ENCODE measurements at regions not wholly inside any gene's neighbourhood (a gene's known extent, or its start where the extent isn't known, plus 50 kb on each side); places are given as distances from the start of the nearest gene placed in this dataset.

DNA sequence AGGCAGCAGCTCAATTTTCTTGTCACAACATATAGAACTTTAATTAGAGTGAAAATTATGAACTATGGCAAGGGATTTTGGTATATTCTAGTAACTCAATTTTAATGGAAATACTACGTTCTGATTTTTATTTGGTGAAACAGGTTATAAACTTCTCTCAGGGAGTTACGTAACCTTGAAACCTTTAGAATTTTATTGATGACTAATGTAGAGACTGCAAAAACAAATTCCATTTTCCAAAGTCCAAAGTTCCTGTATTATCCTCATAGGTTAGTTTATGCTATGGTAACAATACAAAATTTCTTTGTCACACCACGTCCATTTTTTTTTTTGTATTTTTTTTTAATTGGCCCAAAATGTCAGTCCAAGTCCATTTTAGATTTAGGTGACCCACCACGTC is 185.7 kb downstream of the KLF5 start:
- no peak for DNase-seq

DNA sequence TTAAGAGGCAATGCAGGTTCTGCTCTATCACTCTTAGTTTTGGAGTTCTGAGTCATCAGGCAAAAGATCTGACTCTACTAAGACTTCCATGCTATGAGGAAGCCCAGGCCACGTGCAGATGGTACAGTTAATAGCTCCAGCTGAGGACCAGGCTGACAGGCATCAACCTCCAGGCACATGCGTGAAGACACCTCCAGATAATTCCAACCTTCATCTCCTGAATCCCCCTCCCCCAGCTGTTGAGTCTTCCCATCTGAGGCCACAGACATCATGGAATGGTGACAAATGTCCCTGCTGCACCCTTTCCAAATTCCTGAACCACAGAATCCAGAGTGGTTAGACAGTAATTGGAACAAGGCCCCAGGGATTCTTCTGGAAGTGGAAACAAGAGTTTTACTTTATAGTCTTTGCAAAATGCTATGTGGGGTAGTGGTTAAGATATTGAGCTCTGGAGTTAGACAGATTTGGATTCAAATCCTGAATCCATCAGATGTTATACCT is 183.8 kb downstream of the KLF5 start:
- no peak for DNase-seq

DNA sequence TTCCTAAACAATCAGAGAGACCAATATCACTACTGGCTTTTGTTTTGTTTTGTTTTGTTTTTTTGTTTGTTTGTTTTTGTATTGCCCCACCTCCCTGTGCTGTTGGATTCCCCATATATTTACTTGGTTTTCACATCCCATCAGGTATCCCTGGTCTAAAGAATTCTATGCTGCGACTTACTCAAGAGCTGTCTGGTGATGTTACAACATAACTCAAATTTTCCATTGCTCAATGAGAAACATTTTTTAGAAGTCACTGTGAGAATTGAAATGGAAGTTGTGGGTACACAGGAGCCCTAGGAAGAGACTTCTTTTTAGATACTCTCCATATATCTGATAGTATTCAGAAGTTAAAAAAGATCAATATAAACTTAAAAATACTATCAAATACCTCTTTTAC is 181.4 kb downstream of the KLF5 start:
- DNase-seq = no peak

DNA sequence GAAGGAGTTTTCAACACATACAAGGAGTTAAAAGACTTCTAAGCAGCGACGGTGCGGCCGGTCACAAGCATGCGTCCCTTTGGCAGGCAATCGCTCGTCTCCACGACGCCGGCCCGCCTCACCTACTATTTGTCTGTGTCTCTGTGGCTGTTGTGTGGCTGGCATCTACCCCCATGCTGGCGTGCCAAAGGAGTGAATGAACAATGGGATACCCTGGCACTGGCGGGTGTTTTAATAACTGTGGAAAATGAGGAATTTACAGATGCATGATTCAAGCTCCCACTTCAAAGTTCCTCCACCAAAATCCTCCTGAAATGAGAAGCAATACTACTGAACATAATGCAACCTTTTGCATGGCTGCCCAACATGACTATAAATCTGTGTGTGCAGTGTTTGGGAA is 176.6 kb downstream of the KLF5 start:
- DNase-seq = peak; percentile 27

DNA sequence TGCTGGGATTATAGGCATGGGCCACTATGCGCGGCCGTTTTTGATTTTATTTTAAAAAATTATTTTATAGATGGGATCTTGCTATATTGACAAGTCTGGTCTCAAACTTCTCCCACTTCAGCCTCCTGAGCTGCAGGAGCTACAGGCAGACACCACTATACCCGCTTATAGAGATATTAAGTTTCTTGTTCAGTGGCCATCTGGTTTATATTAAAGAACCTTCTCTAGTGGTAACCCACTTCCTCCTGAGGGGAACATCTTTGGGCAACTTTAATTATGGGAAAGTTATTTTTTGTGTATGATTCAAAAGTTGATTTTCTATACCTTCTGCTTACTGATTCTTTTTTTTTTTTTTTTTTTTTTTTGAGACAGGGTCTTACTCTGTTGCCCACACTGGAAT is 172.7 kb downstream of the KLF5 start:
- DNase-seq = no peak

DNA sequence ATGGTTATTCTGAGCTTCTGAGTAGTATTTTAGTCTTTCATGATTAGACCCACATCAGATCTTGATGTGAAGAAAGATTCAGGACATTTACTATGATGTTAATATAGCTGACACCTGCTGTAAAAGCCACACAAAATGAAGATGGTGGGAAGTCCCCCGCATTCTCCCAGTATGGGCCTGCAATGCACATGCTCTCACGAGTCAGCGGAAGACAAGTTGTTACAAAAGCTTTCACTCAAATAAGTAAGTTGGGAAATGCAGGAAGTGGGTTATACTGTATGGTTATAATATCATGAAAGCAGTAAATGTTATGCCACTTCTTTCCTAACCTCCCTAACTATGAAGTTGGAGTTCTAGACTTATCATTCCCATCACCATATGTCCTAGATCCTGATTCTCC is 171.9 kb downstream of the KLF5 start:
- no peak for DNase-seq

DNA sequence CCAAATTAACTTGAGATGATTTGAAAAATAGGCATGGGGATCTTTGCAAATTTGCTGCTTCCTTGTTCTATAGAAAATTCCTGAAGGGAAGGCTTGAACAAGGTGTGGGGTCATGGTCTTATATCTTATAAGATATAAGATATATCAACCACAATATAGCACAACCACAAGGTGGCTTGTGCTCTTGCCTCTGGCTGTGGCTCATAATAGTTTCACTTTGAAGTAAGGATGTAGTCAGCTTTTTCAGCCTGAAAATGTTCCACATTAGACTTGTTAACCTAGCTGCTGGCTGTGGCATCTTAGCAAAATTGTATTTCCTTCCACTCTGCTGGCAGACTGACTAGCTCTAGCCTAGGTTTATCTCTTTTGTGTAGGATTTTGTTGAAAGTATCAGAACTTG is 169.7 kb downstream of the KLF5 start:
- no peak for DNase-seq

DNA sequence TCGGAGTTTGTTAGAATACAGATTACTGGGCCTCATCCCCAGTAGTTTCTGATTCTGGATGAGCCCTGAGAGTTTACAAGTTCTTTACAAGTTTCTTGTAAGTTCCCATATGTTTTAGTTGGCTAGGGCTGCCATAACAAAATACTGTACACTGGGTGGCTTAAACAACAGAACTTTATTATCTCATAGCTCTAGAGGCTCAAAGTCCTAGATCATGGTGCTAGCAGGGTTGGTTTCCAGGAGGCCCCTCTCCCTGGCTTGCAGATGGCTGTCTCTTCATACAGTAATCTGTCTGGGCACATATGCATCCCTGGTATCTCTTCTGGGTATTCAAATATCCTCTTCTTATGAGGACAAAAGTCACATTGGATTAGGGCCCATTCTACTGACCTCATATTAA is 167.2 kb downstream of the KLF5 start:
- no peak for DNase-seq

DNA sequence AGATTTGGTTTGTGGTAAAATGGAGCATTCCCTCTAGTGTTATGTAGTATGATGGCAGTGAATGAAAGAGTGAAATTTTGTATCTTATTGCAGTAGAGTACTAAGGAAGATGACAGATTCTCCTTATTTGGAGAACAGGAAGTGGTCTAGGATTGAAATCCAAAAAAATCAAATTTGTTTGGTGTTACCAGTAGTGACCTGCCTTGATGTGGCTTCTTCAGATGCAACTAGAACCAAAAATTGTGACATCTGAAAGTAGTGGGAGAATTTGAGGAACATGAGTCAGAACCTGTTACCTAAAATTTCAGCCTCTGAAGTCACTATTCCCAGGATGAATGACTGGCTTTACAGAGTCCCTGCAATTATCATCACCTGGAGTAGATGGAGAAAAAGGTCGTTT is 165.9 kb downstream of the KLF5 start:
- no peak for DNase-seq

DNA sequence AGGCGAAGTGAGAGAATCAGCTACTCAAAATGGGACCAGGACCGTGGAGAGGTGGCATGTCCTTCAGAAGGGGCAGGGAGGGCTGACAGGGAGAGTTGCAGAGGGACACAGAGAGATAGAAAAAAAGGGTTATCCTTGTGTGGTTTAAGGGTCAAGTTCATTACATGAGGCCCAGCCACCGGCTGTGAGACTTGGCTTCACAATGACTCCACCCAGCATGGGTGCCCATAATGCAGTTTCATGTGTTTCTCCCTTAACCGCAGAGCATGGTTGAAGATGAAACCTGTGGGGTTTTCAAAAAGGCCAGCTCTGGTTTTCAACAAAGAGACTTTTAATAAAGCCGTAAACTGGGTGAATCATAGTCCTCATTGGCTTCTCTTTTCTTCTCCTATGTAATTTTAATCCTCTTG is 164.6 kb downstream of the KLF5 start:
- DNase-seq = no peak

DNA sequence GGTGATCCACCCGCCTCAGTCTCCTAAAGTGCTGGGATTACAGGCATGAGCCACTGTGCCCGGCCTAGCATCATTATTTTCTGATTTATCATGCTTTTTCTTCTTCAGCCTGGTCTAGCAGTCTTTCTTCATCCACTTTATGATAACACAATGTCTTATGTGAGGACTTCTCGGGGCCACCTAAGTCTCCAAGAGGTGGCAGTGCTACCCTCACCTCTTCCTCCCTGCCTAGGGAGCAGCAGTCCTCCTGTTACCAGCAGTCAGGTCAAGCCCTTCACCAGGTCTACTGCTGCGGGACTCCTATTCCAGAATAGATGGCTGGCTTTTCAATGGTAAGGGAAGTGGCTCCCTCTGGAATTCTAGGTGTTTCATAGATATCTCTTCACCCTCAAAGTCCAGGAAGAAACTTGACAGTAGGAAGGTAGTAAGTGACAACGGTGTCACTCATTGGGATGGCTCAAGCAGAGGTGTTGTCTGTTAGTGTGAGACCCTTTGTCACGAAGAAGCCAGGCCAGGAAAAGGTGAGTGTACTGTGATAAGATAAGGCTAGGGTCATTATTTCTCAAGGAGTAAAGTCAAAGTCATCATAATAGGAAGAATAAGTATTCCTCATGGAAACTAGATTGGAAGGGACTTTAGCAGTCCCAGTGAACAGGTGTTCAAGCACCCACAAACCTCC is 164.0 kb downstream of the KLF5 start:
- no peak for DNase-seq

DNA sequence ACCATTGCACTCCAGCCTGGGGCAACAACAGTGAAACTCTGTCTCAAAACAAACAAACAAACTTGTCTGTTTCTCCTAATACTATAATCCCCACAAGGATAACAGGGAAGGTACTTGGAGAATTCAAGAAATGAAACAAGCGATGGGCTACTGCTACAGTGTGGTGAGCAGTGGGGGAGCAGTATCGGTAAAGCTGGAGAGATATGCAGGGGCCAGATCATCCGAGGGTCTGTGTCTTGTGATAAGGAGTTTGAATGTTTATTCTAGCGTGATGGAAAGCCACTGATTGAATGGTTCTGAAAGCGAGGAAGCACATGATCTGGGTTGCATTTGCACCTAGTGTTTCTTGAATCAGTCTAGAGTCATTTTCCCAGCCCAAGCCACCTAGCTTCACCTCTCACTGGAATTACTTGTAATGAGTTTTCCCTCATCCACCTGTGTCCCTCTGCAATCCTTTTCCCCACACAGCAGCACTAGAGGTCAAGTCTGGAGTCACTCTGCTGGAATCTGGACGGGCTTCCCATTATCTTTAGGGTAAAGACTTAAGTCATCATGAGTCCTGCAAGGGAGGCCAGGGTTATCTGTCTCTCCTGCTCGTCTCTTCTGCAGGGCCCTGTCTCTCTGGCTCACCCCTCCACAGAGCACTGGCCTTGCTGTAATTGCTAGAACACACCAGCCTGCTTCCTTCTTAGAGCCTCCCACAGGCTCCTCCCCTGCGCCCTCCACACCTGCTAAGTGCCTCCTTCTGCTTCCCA is 162.3 kb downstream of the KLF5 start:
- DNase-seq = no peak

DNA sequence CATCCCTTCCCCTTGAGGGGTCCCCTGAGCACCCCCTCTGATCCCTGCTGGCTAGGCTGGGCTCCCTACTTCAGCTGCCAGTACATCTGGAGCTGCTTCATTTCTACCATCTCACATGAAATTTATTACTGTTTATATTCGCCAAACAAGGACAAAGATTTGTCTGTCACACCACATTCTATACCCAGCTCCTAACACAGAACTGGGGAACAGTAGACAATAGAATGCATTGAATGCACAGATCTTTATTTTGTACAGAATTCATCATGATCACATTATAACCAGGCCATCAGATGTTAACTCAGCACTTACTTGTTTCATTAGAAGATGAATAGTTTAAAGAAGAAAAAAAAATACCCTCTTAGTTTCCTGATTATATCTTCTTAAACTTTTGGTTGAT is 159.4 kb downstream of the KLF5 start:
- no peak for DNase-seq

DNA sequence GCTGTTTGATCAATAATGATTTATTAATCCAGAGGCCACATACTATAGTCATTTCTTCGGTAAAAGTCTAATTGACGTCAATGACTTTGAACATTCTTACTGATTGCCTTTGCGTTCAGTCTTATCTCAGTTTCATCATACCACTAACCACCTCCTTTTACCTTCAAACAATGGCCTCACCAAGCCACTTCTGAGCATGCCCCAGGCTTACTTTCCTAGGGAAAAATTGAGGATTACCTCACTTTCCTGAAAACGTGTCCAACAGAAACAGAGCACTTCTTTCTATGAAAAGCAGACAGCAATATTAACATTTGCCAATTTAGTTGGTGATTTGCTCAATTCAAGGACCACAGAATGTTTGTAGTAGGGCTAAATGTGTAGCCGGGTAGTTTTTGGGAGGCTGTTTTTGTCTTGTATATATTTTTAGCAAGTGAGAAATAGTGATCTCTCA is 157.6 kb downstream of the KLF5 start:
- DNase-seq = peak; percentile 7

DNA sequence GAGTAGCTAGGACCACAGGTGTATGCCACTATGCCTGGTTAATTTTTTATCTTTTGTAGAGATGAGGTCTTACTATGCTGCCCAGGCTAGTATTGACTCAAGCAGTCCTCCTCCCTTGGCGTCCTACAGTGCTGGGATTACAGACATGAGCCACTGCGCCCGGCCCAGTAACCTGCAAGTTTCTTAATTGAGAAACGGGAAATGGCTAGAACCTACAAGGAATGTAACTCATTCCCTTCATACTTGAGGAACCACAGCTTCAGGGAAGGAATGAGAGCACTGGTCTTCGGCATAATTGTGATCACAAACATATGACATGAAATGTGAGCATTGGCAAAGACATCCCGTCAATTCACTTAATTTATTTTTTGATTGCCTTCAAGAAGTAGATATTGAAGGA is 157.0 kb downstream of the KLF5 start:
- no peak for DNase-seq

DNA sequence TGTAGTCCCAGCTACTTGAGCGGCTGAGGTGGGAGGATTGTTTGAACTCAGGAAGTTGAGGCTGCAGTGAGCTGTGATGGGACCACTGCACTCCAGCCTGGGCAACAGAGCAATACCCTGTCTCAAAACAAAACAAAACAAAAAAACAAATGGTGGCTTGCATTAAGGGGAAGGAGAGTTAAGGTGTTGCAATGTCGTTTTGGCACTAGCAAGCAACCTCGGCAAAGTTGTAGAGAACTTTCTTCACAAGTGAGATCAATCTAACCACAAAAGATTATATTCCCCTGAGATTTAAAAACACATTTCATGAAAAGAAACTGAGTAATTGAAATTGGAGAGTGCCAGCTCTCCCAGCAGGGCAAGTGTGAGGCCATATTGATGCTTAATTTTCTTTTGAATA is 153.7 kb downstream of the KLF5 start:
- no peak for DNase-seq

DNA sequence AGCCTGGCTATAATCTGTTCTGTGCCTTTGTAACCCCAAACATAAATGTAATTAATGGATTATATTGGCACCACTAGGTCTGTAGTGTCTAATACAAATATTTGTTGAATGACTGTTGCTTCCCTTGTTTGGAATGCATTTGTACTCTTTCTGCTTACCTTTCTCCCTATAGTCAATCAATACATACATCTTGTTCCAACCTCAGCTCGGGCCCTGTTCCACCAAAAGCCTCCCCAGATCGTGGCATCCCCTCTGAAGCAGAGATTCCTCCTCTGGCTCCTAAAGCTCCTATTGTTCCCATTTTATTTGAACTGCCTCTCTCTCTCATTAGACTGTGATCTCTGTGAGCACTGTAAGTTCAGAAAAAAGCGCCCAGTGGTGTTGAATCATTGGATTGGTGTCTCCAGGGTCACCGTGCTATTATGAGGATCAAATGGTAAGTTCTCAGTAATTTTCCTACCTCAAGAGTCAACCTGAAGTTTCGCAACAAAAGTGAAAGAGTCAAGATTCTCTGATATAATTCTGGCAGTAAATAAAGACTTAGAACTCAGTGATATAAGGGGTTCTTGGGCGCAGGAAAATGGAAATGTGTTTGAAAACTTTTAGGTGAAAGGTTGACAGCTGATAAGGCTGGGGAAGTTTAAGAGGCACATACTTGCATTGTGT is 151.5 kb downstream of the KLF5 start:
- no peak for DNase-seq

DNA sequence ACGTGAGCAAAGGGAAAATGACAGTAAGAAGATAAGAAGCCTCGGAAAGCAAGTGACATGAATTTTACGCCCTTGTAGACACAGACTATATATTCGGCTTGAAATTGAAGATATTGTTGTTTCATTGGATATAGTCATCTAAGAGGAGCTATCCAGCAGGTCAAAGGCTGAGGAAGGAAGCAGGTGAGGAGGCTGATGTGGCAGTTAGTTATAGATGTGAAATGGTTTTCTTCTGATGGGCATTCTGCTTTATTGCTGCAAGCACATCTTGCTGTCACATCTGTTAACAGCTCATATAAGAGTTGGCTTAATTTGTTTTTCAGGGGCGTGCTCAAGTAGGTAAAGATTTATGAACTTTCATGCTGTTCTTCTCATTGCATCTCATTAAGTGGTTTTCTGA is 146.1 kb downstream of the KLF5 start:
- DNase-seq = no peak

DNA sequence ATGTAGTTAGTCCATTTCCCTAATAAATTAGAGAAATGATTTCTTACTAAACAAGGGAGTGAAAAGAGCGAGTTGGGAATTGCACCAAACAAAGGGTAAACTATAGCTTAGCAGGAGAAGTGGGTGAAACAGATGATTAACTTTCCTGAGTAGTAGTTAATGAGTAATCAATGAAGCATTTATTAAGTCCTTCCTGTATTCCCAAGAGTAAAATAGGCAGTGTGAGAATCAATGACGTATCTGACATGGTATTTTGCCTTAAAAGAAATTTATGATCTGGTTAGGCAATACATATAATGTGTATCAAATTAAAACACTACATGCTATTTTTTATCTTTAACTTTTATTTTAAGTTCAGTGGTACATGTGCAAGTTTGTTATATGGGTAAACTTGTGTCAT is 142.8 kb downstream of the KLF5 start:
- no peak for DNase-seq

DNA sequence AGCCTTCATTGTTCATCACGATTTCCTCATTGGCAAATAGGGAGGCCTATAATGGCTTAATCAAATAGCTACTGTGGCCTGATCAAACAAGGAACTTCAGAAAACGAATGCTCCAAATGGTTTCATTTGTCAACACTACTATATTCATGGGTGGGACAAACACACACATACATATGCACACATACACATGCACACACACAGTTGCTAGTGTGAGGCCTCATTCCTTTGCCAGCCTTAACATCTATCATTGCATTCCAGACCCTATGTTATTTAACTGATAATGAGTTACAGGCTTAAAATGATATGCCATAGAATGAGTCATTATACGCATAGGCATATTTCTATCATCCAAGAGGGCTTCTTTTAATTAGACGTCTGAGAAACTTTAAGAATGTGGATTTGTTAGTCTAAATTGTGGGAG is 140.2 kb downstream of the KLF5 start:
- no peak for DNase-seq

DNA sequence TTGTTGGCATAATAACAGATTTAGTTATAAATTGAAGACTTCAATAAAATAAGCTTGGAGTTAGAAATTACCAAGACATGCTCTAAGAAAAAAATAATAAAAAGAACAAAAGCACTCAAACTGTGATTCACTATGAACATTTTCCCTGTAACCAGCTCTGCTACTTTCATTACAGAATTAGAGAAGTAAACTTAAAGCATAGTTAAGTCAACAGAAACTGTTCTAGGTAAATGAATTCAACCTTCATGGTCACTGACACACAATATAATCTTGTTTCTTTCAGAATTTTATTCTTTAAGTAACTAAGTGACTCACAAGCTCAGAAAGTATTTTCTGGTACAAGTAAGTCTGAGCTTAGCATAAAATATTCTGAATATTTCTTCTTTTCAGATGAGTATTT is 136.3 kb downstream of the KLF5 start:
- DNase-seq = peak; percentile 32

DNA sequence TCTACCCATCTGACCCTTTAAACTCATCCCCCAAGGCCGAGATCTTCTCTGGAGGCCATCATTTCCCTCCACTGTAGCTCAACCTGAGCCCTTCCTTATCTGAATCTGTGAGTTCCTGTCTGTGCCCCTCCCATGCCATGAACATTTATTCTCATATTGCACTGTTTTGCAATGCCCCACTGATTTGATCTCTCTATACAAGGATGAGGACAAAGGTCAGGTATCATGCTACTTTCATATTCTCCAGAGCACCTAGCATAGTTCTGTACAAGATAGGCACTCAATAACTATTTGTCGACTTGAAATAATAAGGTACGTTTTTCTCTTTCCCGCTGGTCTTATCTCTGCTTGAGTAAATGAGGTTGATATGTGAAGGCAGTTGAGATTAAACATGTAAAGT is 135.5 kb downstream of the KLF5 start:
- DNase-seq = no peak

DNA sequence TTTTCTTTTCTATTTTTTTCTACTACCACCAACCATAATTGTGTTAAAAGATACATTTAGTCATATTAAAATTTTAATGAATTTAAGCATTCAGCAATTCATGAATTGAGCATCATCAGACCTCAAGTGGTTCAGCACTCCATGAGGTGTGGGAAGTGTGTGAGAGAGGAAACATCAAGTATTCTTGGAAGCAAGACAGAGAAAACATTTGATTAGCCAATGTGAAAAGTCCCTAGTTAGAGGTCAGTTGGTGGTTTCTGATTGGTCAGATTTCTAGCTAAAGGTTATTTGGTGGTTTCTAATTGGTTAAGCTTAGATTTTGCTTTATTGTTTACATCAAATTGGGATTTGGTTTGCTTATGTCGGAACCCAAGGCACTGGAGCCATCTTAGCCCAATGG is 134.7 kb downstream of the KLF5 start:
- no peak for DNase-seq

DNA sequence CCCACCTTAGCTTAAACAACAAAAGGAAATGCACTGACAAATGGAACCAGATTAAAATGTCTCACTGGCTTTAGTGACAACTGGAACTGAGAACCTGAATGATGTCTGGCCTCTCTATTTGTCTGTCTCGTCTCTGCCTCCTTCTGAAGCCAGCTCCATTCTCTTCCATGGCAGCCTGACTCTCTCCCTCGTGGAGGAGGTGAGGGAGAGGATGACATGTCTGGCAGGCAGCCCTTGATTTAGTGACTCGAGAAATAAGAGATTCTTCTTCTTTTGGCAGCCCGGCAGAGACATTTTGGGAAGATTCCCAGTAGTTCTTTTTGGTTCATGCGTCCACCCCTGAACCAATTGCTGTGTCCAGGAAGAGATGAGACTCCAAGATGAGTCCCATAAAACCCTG is 131.7 kb downstream of the KLF5 start:
- no peak for DNase-seq
